ENCODE measurements at regions not wholly inside any gene's neighbourhood (a gene's known extent, or its start where the extent isn't known, plus 50 kb on each side); places are given as distances from the start of the nearest gene placed in this dataset.
"Not testable (repeated sequence)": the region's sequence is repeated elsewhere in the genome, so short reads cannot be mapped to it uniquely, and the experiment has no call there.

DNA sequence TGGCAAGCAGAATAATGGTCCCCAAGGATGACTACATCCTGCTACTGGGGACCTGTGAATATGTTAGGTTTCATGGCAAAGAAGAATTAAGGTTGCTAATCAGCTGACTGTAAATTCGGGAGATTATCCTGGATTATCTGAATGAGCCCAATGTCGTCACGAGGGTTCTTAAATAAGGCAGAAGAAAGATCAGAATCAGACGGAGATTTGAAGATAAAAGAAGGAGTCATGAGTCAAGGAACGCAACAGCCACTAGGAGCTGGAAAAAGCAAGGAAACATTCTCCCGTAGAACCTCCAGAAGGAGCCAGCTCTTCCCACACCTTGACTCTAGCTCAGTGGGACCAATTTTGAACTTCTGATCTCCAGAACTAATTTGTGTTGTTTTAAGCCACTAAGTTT, 82.9 kb upstream of the APBB1IP start:
- DNase-seq = no peak

DNA sequence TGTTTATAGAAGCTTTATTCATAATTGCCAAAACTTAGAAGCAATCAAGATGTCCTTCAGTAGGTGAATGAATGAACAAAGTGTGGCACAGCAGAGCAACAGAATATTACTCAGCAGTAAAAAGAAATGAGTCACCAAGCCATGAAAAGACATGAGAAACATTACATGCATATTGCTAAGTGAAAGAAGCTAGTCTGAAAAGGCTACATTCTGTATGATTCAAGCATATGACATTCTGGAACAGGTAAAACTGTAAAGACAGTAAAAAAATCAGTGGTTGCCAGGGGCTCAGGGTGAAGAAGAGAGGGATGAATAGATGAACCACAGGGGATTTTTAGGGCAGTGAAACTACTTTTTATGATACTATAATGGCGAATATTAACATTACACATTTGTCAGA, 80.9 kb upstream of the APBB1IP start:
- no peak for DNase-seq

DNA sequence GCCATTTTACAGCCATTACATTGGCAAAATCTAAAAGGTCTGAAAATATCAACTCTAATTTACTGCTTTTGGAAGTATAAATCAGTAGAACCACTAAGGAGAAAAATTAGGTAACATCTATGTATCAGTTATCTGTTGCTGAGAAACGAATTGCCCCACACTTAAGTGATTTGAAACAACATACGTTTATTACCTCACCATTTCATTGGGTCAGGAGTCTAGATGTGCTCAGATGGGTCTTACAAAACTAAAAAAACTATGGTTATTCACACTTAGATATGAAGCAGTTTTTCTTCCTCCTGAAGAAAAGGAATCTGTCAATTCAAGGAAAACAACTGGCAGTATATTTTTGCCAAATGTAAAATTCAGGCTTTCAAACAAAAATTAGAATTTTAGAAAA, 80.1 kb upstream of the APBB1IP start:
- no peak for DNase-seq

DNA sequence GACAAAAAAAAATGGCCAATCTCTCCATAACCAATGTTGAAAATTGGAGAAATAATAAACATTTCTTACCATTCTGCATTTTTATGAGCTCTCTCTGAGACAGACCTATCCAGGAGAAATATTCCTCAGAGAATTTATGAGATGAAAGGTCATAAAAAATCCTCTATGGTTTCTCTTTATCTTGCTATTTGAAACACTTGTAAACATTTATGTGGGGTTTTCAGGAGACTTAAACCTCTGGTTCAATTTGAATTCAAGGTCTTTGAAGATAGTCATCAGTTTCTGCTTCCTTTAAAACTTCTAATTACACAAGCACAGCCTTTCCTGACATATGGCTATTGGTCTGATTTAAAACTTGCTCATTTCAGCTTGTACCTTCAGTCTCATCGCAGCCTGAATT, 78.5 kb upstream of the APBB1IP start:
- no peak for DNase-seq

DNA sequence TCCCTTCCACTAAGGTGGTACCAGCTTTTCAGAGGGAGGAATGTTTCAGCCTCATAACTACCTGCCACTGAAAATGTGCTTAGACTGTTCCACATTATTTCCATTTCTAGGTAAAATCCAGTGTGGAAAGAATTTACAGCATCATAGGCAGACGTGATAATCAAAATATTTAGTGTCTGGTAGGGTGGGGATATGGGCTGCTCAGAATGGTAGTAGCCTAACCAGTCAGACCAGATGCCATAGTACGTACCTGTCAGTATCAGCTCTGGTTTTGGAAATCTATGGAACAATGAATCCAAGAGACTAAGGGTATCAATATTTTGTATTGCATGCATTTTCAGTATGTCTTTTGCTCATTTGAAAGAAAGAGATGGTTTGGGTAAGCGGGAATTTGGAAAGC, 76.8 kb upstream of the APBB1IP start:
- no peak for DNase-seq

DNA sequence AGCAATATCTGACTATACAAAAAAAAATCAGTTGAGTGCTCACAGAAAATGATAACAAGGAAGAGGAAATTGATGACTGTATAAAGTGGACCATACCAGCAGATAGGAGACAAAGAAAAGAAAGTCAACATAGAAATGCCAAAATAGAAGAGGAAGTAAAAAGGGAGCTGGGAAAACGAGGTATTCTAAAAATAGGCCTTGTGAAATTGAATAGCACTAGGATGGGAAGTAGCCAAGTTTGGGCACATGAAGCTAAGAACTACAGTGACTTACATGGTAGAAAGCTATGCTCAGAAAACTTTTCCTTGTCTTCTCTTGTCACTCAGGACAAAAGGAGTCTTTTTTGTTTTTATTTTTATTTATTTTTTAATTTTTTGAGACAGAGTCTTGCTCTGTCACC, 76.2 kb upstream of the APBB1IP start:
- DNase-seq = no peak

DNA sequence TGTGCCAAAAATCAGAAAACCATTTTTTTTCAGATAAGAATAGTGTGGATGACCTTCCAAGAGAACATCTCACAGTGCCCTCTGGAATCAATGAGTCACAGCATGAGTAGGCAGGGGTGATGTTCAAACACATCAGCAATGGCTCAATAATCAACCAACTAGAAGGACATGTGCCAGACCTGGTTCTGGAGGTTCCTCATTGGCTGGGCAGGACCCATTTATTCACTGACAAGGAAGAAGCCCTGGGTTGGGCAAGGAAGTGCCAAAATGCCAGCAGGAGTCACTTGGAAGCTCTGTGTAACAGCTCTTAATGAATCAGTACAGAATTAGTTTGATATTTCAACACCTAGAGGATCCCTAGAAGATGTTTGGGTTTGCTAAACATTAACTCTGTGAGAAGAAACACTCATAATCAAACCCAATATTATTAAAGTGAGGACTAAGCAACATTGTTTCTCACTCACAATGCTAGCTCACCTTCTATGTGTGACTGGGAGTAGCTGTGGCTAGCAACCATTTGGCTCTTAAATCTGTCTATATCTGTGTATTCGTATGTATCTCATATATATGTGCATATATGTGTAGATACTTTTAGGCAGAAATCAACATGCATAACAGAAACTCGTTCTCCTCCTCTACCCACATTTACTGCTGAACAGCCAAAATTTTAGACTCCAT, 72.3 kb upstream of the APBB1IP start:
- no peak for DNase-seq

DNA sequence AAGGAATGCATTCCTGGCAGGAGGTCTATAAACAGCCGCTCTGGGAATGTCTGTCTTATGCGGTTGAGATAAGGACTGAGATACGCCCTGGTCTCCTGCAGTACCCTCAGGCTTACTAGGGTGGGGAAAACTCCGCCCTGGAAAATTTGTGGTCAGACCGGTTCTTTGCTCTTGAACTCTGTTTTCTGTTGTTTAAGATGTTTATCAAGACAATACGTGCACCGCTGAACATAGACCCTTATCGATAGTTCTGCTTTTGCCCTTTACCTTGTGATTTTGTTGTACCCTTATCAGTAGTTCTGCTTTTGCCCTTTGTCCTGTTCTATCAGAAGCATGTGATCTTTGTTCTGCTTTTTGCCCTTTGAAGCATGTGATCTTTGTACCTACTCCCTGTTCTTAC, 71.1 kb upstream of the APBB1IP start:
- DNase-seq = not testable (repeated sequence)

DNA sequence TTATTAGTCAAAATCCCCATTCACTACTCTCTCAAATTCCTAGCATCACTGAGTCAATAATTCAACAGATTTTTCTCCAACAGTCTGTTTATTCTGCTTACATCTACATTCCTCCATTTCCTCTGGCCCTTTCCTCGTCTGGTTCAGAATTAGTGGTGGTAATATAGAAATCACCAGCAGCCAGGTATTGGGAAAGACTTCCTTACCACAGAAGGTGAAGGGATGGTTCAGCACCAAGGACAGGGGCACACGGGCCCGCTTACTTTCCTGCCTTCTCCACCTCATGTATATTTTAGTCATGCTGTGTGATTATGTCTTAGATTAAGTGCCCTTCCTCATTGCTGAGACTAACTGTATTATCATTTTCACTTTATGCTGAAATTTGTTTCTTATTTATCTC, 70.4 kb upstream of the APBB1IP start:
- DNase-seq = no peak

DNA sequence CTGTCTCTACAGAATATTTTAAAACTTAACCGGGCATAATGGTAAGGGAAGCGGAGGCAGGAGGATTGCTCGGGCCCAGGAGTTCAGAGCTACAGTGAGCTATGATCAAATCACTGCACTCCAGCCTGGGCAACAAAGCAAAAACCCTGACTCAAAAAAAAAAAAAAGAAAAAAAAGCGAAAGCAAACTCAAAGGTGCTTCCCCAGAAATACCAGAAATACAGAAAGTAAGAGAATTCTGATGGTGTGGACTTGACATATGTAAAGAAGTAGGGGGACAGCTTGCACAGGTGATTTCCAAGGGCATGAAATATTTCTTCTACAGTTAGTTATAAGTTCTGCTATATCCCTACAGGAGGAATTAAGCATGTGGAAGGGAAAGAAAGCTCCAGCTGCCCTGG, 69.7 kb upstream of the APBB1IP start:
- no peak for DNase-seq

DNA sequence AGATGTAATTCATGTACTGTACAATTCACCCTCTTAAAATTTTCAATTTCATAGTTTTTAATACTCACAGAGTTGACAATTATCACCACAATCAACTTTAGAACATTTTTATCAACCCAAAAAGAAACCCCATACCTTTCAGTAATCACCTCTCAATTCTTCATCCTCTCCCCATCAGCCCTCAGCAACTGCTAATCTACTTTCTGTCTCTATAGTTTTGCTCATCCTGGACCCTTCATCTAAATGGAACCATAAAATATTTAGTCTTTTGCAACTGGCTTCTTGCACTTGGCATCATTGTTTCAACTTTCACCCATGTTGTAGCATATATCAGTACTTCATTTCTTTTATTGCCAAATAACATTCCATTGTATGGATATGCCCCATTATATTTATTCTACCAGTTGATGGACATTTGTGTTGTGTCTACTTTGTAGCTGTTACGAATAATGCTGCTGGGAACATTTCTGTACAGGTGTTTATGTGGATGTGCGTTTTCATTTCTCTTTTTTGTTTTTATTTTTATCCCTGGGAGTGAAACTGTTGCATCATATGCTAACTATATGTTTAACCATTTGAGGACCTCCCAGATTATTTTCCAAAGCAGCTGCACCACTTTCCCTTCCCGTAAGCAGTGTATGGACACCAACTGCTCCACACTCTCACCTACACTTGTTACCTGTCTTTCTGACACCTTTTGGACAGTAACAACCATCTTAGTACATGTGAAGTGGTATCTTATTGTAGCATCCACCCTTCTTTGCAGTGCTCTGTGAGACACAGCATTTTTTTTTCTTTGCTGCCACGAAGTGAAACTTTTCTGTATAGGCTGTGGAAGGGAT, 65.4 kb upstream of the APBB1IP start:
- DNase-seq = no peak

DNA sequence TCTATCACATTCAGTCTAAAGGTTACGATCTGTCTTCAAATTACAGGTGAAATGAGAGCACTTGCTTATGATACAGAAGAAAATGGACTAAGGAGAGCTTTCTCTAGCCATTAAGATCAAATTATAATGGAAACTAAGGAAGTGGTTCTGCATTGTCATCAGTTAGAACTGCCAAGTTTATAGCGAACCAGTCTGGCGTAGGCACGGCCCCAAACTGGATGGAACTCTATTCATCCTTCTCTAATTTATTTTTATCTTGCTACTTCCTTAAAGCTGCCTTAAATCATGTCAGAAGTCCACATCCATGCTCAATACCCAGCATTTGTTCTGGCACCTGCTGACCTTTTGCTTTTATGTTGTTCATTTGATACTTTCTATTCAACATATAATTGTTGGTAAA, 63.7 kb upstream of the APBB1IP start:
- DNase-seq = peak in 1 of 3 experiments; percentile 1

DNA sequence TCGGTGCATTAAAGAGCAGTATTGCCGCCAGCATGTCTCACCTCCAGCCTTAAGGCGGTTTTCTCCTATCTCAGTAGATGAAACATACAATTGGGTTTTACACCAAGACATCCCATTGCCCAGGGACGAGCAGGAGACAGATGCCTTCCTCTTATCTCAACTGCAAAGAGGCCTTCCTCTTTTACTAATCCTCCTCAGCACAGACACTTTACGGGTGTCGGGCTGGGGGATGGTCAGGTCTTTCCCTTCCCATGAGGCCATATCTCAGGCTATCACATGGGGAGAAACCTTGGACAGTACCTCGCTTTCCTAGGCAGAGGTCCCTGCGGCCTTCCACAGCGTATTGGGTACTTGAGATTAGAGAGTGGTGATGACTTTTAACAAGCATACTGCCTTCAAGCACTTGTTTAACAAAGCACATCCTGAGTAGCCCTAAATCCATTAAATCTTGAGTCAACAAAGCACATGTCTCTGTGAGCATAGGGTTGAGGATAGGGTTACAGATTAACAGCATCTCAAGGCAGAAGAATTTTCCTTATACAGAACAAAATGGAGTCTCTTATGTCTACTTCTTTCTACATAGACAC, 60.8 kb upstream of the APBB1IP start:
- peak in 2 of 3 experiments; percentile 50 to 68 for DNase-seq

DNA sequence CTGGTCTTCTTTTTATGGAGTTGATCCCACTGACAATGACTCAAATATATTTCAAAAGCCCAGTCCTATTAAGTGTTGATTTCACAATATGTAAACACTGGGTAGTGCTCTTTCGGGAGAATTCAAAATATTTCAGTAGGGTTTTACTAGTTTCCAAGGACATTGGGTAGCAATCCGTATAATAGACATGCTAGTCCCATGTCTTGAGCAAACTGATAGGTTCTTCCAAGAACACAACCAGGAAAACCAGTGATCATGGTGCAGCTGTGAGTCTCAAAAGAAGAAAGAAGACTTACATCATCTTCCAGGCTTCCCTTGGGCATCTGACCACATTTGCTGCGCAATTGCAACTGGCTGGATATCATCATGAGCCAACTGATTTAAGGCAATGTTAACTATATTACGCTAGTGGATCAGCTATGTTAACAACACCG, 59.3 kb upstream of the APBB1IP start:
- no peak for DNase-seq

DNA sequence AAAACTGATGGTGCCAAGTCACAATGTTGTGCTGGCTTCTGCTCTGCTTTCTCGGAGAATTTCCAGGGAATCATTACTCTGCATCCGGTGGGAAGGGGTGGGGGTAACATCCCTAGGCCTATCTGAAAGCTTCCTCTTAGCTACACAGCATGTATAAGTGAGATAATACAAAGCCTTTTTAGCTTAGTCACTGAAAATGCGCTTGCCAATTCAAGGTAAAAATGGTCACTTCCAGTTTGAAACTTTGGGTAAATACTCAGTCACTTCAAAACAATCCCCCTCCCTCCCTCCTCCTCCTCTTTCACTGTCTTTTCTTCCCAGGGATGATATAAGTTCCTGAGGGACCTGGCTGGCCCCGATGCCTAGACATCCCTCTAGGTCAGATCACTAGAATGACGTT, 57.3 kb upstream of the APBB1IP start:
- DNase-seq = no peak

DNA sequence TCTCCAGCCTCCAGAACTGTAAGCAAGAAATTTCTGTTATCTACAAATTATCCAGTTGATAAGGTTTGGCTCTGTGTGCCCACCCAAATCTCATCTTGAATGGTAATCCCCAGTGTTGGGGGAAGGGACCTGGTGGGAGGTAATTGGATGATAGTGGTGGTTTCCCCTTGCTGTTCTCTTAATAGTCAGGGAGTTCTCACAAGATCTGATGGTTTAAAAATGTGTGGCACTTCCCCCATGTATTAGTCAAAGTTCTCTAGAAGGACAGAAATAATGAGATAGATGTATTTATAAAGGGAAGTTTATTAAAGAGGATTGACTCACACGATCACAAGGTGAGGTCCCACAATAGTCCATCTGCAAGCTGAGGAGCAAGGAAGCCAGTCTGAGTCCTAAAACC, 56.2 kb upstream of the APBB1IP start:
- no peak for DNase-seq

DNA sequence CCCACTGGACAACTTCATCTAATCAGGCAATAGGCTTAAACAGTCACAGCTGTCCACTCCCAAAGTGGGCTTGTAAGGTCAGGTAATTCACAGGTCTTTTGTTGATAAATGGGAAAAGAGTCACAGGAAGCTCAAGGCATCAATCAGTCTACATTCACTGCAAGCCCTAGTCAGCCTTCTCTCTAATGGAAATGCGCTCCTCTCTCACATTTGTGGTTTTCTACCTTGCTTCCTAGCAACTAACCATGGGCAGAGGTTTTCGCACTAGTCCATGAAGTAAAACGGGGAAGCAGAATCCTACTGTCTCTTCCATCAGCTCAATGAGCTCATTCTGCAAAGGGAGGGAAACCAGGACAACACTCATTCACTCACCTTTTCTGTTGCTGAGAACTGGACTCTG, 53.5 kb upstream of the APBB1IP start:
- peak in 1 of 3 experiments; percentile 15 for DNase-seq

DNA sequence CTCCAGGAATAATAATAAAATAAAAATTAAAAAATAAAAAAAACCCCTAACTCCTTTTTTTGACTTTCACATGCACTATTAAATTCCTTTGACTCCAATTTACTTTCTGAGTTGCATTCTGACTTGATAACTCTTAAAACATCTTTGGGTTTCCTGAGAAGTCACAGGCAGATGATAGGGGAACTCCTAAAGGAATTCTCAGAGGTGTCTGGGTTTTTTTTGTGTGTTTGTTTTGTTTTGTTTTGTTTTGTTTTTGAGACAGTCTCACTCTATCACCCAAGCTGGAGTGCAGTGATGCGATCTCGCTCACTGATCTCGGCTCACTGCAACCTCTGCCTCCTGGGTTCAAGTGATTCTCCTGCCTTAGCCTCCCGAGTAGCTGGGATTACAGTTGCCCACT, 52.7 kb upstream of the APBB1IP start:
- no peak for DNase-seq

DNA sequence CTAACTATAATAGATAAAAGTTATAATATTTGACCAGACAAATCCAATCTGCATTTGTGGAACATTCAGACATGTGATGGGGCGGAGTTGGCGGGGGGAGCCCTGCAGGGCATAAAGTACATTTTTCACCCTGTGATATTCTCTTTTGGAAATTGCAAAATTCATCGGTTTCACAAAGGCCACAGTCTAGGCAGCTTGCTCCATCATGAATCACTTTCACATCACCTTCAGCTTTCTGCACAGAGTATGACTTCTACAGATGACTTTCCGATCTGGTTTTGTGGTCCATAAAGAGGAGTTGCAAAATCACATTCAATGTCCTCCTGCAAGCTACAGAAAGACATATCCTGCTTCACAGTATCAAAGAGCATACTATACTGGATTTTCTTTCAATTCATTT, 51.4 kb upstream of the APBB1IP start:
- no peak for DNase-seq

All from NCI-H1417 (cell line).